ENCODE measurements at regions not wholly inside any gene's neighbourhood (a gene's known extent, or its start where the extent isn't known, plus 50 kb on each side); places are given as distances from the start of the nearest gene placed in this dataset.
"Not testable (repeated sequence)": the region's sequence is repeated elsewhere in the genome, so short reads cannot be mapped to it uniquely, and the experiment has no call there.

- DNase-seq (ENCODE audit: low read depth in 2 of 2), result no peak
These were observed 101.3 kb upstream of the CMC1 start for GRCh38 chr3:28139967-28140634.

DNA sequence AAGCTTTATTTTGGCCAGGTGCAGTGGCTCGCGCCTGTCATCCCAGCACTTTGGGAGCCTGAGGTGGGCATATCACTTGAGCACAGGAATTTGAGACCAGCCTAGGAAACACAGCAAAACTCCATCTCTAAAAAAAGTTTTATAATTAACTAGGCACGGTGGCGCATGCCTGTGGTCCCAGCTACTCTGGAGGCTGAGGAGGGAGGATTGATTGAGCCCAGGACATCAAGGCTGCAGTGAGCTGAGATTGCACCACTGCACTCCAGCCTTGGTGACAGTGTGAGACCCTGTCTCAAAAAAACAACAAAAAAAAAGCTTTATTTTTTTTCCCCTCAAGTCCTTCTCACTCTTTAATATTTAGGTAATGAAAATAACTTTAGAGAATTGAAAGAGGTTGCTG lies 100.8 kb upstream of the CMC1 start:
- no peak for DNase-seq (ENCODE audit: low read depth in 2 of 2)

DNA sequence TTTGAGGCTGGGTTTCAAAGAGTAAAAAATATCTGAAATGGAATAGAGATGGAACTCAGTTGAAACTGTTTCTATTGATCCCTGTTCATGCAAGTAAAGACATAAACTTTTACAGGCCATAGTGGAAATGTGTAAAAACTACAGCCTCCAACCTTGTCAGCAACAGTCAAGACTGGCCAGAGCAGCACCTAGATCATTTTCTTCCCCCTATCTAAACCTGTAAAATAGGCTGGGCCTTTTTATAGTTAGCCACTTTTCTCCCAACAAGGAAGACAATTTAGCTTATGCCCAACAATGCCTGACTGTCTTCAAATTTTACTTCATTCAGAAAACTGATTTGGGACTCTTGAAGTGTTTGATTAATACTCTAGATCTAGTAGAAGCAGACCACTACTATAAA lies 91.5 kb upstream of the CMC1 start:
- no peak for DNase-seq (ENCODE audit: low read depth in 2 of 2)

- no peak for DNase-seq (ENCODE audit: low read depth in 2 of 2)
These were observed 90.8 kb upstream of the CMC1 start for GRCh38 chr3:28150465-28151206.

DNA sequence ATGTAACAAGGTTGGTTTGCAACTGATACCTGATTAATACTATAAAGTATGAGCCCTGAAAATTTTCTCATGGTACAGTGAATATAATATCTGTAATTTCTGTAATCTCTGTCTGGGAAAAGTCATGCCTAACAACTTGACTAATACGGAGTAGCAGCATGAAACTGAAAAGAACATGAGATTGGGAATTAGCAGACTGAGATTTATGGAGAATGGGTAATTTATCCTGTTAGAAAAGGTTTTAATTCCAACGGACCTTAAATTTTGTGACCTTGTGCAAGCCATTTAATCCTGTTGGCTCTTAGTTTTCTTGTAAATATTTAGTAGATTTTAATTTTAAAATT lies 90.2 kb upstream of the CMC1 start:
- no peak for DNase-seq (ENCODE audit: low read depth in 2 of 2)

- no peak for DNase-seq (ENCODE audit: low read depth in 2 of 2)
These were observed 89.7 kb upstream of the CMC1 start for GRCh38 chr3:28151608-28152228.

DNA sequence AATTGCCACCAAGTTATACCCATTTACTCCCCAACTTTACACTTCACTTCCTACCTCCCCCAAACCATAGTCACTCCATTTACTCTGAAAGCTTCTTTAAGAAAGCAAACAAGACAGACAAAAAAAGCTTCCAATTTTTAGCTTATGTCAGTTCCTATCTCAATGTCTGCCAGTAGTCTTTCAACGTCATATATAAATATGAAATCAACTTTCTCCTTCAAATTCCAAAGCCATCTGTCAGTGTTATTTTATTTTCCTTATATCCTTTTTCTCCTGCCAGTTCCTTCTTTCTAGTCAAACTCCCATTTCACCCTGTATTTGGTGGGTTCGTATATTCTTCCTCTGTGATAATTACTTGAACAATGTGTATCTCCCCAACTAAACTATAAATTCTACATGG lies 85.8 kb upstream of the CMC1 start:
- DNase-seq (ENCODE audit: low read depth in 2 of 2), result no peak

DNA sequence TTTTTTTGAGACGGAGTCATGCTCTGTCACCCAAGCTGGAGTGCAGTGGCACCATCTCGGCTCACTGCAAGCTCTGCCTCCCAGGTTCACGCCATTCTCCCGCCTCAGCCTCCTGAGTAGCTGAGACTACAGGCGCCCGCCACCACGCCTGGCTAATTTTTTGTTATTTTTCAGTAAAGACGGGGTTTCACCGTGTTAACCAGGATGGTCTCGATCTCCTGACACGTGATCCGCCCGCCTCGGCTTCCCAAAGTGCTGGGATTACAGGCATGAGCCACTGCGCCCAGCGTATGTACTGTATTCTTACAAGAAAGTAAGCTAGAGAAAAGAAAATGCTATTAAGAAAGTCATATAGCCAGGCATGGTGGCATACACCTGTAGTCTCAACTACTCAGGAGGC lies 84.8 kb upstream of the CMC1 start:
- DNase-seq (ENCODE audit: low read depth in 2 of 2), result not testable (repeated sequence)

DNA sequence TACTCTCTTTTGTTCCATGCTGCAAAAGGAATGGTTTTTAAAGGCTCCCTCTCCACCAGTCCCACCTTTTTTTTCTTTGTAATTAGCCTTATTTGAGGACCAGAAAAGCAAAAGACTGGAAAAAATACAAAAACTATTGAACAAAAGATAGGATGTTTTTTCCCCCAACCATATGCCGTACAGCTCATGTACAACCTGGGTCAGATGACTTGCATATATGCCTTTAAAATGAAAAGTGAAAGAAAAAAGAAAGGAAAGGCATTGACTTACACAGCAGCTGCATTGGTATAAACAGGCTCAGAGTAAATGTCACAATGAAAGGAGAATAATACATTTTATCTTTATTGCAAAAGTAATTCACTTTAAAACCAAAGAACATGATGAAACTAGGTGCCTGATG lies 69.5 kb upstream of the CMC1 start:
- no peak for DNase-seq (ENCODE audit: low read depth in 2 of 2)

GRCh38 chr3:28172748-28173147 lies 68.7 kb upstream of the CMC1 start:
- no peak for DNase-seq (ENCODE audit: low read depth in 2 of 2)

DNA sequence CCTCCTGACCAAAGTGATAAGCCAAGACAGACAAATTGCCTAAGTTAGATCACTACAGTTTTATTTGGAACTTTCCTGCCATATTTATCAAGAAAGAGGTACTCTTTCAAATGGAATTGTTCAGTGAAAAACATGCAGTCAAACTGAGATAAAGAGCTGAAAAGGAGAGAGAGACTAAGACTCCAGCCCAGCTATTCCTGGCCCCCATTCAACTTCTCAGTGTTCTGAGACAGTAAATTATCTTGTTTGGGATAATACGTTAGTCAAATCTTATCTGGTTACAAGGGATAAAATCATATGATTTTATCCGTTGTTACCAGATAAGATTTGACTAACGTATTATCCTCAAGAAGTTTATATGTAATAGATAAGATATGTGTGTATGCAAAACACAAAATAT lies 67.6 kb upstream of the CMC1 start:
- DNase-seq (ENCODE audit: low read depth in 2 of 2), result no peak

- no peak for DNase-seq (ENCODE audit: low read depth in 2 of 2)
These were observed 54.7 kb upstream of the CMC1 start for GRCh38 chr3:28186748-28187147.

DNA sequence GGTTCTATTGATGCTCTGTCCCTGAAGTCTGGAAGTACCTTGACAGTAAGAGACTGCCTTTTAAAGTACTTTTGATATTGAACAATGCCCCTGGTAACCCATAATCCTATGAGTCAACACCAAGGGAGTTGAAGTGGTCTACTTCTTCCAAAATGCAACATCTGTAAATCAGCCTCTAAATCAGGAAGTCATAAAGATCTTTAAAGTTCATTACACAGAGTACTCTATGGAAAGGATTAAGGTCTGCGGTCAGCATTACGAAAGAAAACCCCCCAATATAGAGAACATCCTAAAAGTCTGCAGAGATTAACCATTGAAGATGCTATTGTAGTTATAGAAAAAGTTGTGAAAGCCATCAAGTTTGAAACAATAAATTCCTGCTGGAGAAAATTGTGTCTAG lies 52.7 kb upstream of the CMC1 start:
- DNase-seq (ENCODE audit: low read depth in 2 of 2), result no peak

- no peak for DNase-seq (ENCODE audit: low read depth in 2 of 2)
These were observed 50.1 kb upstream of the CMC1 start for GRCh38 chr3:28191363-28191762.

Measured in stimulated activated CD4-positive, alpha-beta T cell treated with anti-CD3 and anti-CD28 coated beads, Interleukin-4, amount 100 ng/mL, for 48 hours (primary cell).